Left ventricle myocardium superior (tissue), 1 donor: ENCODE measurements at regions not wholly inside any gene's neighbourhood (a gene's known extent, or its start where the extent isn't known, plus 50 kb on each side); places are given as distances from the start of the nearest gene placed in this dataset.

Experiments used
- ATAC-seq: fragments of 200-7000 bp; cut with Tn5 transposase; one replicate; pipeline ENCODE4 v1.9.1; 2020; ENCODE audit warnings: mild to moderate bottlenecking, moderate library complexity
- DNase-seq: peaks from one replicate; pipeline ENCODE4 v3.0.0-alpha.2; 2020
- intact Hi-C: fragments of 100-400 bp; cut with micrococcal nuclease; formaldehyde crosslinking; loops from one replicate; pipeline ENCODE4 v1.11.0; 2022
- donor health status: DM: no; HTN: yes; CAD: no; lungs with severe emphysema.

GRCh38 chr2:150007815-150008430 lies 420.3 kb upstream of the MMADHC start:
- intact Hi-C loops: no loop called here
- ATAC-seq (no peak), DNase-seq (no peak)

- intact Hi-C loops: no loop called here
- DNase-seq (no peak), ATAC-seq (no peak)
These were observed 419.0 kb upstream of the MMADHC start for GRCh38 chr2:150006591-150006990.

GRCh38 chr2:150003544-150003943 lies 416.0 kb upstream of the MMADHC start:
- intact Hi-C loops: no loop called here
- ATAC-seq: no peak

GRCh38 chr2:150001788-150002187 lies 414.2 kb upstream of the MMADHC start:
- DNase-seq (no peak), ATAC-seq (no peak)
- intact Hi-C loops: no loop called here

More at GRCh38 chr2:150003544-150003943, 416.0 kb upstream of the MMADHC start:
- DNase-seq: no peak

GRCh38 chr2:149996901-149997300 lies 409.3 kb upstream of the MMADHC start:
- intact Hi-C loops: no loop called here
- no peak for DNase-seq
- no peak for ATAC-seq

GRCh38 chr2:149994057-149994728 lies 406.6 kb upstream of the MMADHC start:
- intact Hi-C loops: no loop called here
- ATAC-seq (no peak), DNase-seq (no peak)

GRCh38 chr2:149993316-149993715 lies 405.7 kb upstream of the MMADHC start:
- DNase-seq (no peak), ATAC-seq (no peak)
- intact Hi-C loops: no loop called here

- intact Hi-C loops: no loop called here
- no peak for ATAC-seq
- DNase-seq: no peak
These were observed 404.0 kb upstream of the MMADHC start for GRCh38 chr2:149991576-149991975.

- DNase-seq (no peak), ATAC-seq (no peak)
- intact Hi-C loops: no loop called here
These were observed 403.4 kb upstream of the MMADHC start for GRCh38 chr2:149990965-149991364.

- ATAC-seq (no peak), DNase-seq (no peak)
- intact Hi-C loops: no loop called here
These were observed 402.0 kb upstream of the MMADHC start for GRCh38 chr2:149989447-149990063.

- intact Hi-C loops: no loop called here
- DNase-seq (no peak), ATAC-seq (no peak)
These were observed 400.8 kb upstream of the MMADHC start for GRCh38 chr2:149988361-149988760.

GRCh38 chr2:149986861-149987260 lies 399.3 kb upstream of the MMADHC start:
- intact Hi-C loops: no loop called here
- ATAC-seq (no peak), DNase-seq (no peak)

- no peak for ATAC-seq
- DNase-seq: no peak
- intact Hi-C loops: no loop called here
These were observed 396.7 kb upstream of the MMADHC start for GRCh38 chr2:149984311-149984710.

- intact Hi-C loops: no loop called here
- ATAC-seq (peak; percentile 76), DNase-seq (no peak)
These were observed 384.5 kb upstream of the MMADHC start for GRCh38 chr2:149972066-149972465.

GRCh38 chr2:149954981-149955600 lies 367.5 kb upstream of the MMADHC start:
- DNase-seq: no peak
- intact Hi-C loops: no loop called here
- ATAC-seq: no peak

- intact Hi-C loops: no loop called here
- no peak for DNase-seq
- ATAC-seq: no peak
These were observed 366.1 kb upstream of the MMADHC start for GRCh38 chr2:149953627-149954026.

- intact Hi-C loops: no loop called here
- DNase-seq (no peak), ATAC-seq (no peak)
These were observed 343.9 kb upstream of the MMADHC start for GRCh38 chr2:149931486-149931885.

- intact Hi-C loops: no loop called here
- DNase-seq (no peak), ATAC-seq (no peak)
These were observed 340.4 kb upstream of the MMADHC start for GRCh38 chr2:149928011-149928410.

- no peak for ATAC-seq
- no peak for DNase-seq
- intact Hi-C loops: no loop called here
These were observed 338.6 kb upstream of the MMADHC start for GRCh38 chr2:149926149-149926548.

GRCh38 chr2:149924549-149925213 lies 337.1 kb upstream of the MMADHC start:
- intact Hi-C loops: no loop called here
- ATAC-seq: no peak
- no peak for DNase-seq
